ENCODE measurements at regions not wholly inside any gene's neighbourhood (a gene's known extent, or its start where the extent isn't known, plus 50 kb on each side); places are given as distances from the start of the nearest gene placed in this dataset.
"Not testable (repeated sequence)": the region's sequence is repeated elsewhere in the genome, so short reads cannot be mapped to it uniquely, and the experiment has no call there.

GRCh38 chr3:107124885-107125284 lies 252.4 kb upstream of the CCDC54 start:
- no peak for DNase-seq

- no peak for DNase-seq
Measured at GRCh38 chr3:107128946-107129345, 248.3 kb upstream of the CCDC54 start.

- DNase-seq, result no peak
Measured at GRCh38 chr3:107130089-107130700, 247.0 kb upstream of the CCDC54 start.

GRCh38 chr3:107132674-107133073 lies 244.6 kb upstream of the CCDC54 start:
- no peak for DNase-seq

- DNase-seq, result no peak
Measured at GRCh38 chr3:107133891-107134290, 243.3 kb upstream of the CCDC54 start.

GRCh38 chr3:107142171-107142570 lies 235.1 kb upstream of the CCDC54 start:
- DNase-seq, result no peak

- DNase-seq, result no peak
Measured at GRCh38 chr3:107142786-107143575, 234.3 kb upstream of the CCDC54 start.

- DNase-seq, result no peak
Measured at GRCh38 chr3:107150675-107151074, 226.6 kb upstream of the CCDC54 start.

GRCh38 chr3:107153981-107154380 lies 223.3 kb upstream of the CCDC54 start:
- DNase-seq, result no peak

GRCh38 chr3:107172411-107172810 lies 204.8 kb upstream of the CCDC54 start:
- no peak for DNase-seq

GRCh38 chr3:107184375-107184774 lies 192.9 kb upstream of the CCDC54 start:
- DNase-seq, result no peak

GRCh38 chr3:107188262-107188661 lies 189.0 kb upstream of the CCDC54 start:
- DNase-seq, result no peak

- no peak for DNase-seq
Measured at GRCh38 chr3:107189158-107189791, 188.0 kb upstream of the CCDC54 start.

- DNase-seq, result no peak
Measured at GRCh38 chr3:107193116-107193515, 184.1 kb upstream of the CCDC54 start.

GRCh38 chr3:107198581-107199181 lies 178.6 kb upstream of the CCDC54 start:
- no peak for DNase-seq

GRCh38 chr3:107201146-107201545 lies 176.1 kb upstream of the CCDC54 start:
- DNase-seq, result no peak

- DNase-seq, result not testable (repeated sequence)
Measured at GRCh38 chr3:107202885-107203284, 174.4 kb upstream of the CCDC54 start.

- DNase-seq, result no peak
Measured at GRCh38 chr3:107204121-107204520, 173.1 kb upstream of the CCDC54 start.

- no peak for DNase-seq
Measured at GRCh38 chr3:107205358-107205757, 171.9 kb upstream of the CCDC54 start.

- DNase-seq, result peak; percentile 6
Measured at GRCh38 chr3:107206141-107206540, 171.1 kb upstream of the CCDC54 start.

- DNase-seq, result no peak
Measured at GRCh38 chr3:107206945-107207344, 170.3 kb upstream of the CCDC54 start.

- DNase-seq, result peak; percentile 15
Measured at GRCh38 chr3:107208100-107208499, 169.1 kb upstream of the CCDC54 start.

GRCh38 chr3:107208796-107209195 lies 168.4 kb upstream of the CCDC54 start:
- no peak for DNase-seq

Measured in NCI-H526 treated with DMSO at 0.1 percent for 48 hours (cell line).